ENCODE measurements at regions not wholly inside any gene's neighbourhood (a gene's known extent, or its start where the extent isn't known, plus 50 kb on each side); places are given as distances from the start of the nearest gene placed in this dataset.

GRCh38 chr2:59888015-59888414 lies 665.4 kb downstream of the BCL11A start:
- no peak for DNase-seq
- TF ChIP-seq POLR2A (IDR thresholded peaks at IDR 0.05; ENCODE audit: low read length) (no peak), GATA1 (IDR thresholded peaks at IDR 0.05; ENCODE audit: low read depth, low read length) (no peak)

GRCh38 chr2:59887366-59887765 lies 666.1 kb downstream of the BCL11A start:
- TF ChIP-seq GATA1 (IDR thresholded peaks at IDR 0.05; ENCODE audit: low read depth, low read length) (no peak), POLR2A (IDR thresholded peaks at IDR 0.05; ENCODE audit: low read length) (no peak)
- DNase-seq, result no peak

- DNase-seq, result no peak
- TF ChIP-seq POLR2A (IDR thresholded peaks at IDR 0.05; ENCODE audit: low read length) (no peak), GATA1 (IDR thresholded peaks at IDR 0.05; ENCODE audit: low read depth, low read length) (no peak)
Measured at GRCh38 chr2:59886759-59887158, 666.7 kb downstream of the BCL11A start.

GRCh38 chr2:59885541-59885940 lies 667.9 kb downstream of the BCL11A start:
- DNase-seq, result no peak
- no peak for TF ChIP-seq POLR2A (IDR thresholded peaks at IDR 0.05; ENCODE audit: low read length)
- no peak for TF ChIP-seq GATA1 (IDR thresholded peaks at IDR 0.05; ENCODE audit: low read depth, low read length)

GRCh38 chr2:59884166-59884565 lies 669.3 kb downstream of the BCL11A start:
- DNase-seq, result no peak
- no peak for TF ChIP-seq POLR2A (IDR thresholded peaks at IDR 0.05; ENCODE audit: low read length)
- no peak for TF ChIP-seq GATA1 (IDR thresholded peaks at IDR 0.05; ENCODE audit: low read depth, low read length)

- DNase-seq, result no peak
- TF ChIP-seq GATA1 (IDR thresholded peaks at IDR 0.05; ENCODE audit: low read depth, low read length) (no peak), POLR2A (IDR thresholded peaks at IDR 0.05; ENCODE audit: low read length) (no peak)
Measured at GRCh38 chr2:59882822-59883221, 670.6 kb downstream of the BCL11A start.

- no peak for TF ChIP-seq GATA1 (IDR thresholded peaks at IDR 0.05; ENCODE audit: low read depth, low read length)
- no peak for TF ChIP-seq POLR2A (IDR thresholded peaks at IDR 0.05; ENCODE audit: low read length)
- DNase-seq, result no peak
Measured at GRCh38 chr2:59882279-59882678, 671.2 kb downstream of the BCL11A start.

GRCh38 chr2:59881218-59881617 lies 672.2 kb downstream of the BCL11A start:
- TF ChIP-seq GATA1 (IDR thresholded peaks at IDR 0.05; ENCODE audit: low read depth, low read length), result no peak
- no peak for TF ChIP-seq POLR2A (IDR thresholded peaks at IDR 0.05; ENCODE audit: low read length)
- no peak for DNase-seq

GRCh38 chr2:59879700-59880131 lies 673.7 kb downstream of the BCL11A start:
- no peak for DNase-seq
- TF ChIP-seq GATA1 (IDR thresholded peaks at IDR 0.05; ENCODE audit: low read depth, low read length) (no peak), POLR2A (IDR thresholded peaks at IDR 0.05; ENCODE audit: low read length) (no peak)

GRCh38 chr2:59875836-59876235 lies 677.6 kb downstream of the BCL11A start:
- no peak for DNase-seq
- TF ChIP-seq GATA1 (IDR thresholded peaks at IDR 0.05; ENCODE audit: low read depth, low read length) (no peak), POLR2A (IDR thresholded peaks at IDR 0.05; ENCODE audit: low read length) (no peak)

GRCh38 chr2:59874971-59875755 lies 678.3 kb downstream of the BCL11A start:
- TF ChIP-seq POLR2A (IDR thresholded peaks at IDR 0.05; ENCODE audit: low read length) (no peak), GATA1 (IDR thresholded peaks at IDR 0.05; ENCODE audit: low read depth, low read length) (no peak)
- DNase-seq, result no peak

GRCh38 chr2:59874361-59874760 lies 679.1 kb downstream of the BCL11A start:
- TF ChIP-seq GATA1 (IDR thresholded peaks at IDR 0.05; ENCODE audit: low read depth, low read length) (no peak), POLR2A (IDR thresholded peaks at IDR 0.05; ENCODE audit: low read length) (no peak)
- DNase-seq, result no peak

GRCh38 chr2:59871830-59872229 lies 681.6 kb downstream of the BCL11A start:
- DNase-seq, result no peak
- TF ChIP-seq GATA1 (IDR thresholded peaks at IDR 0.05; ENCODE audit: low read depth, low read length), result no peak
- no peak for TF ChIP-seq POLR2A (IDR thresholded peaks at IDR 0.05; ENCODE audit: low read length)

GRCh38 chr2:59868981-59869380 lies 684.5 kb downstream of the BCL11A start:
- no peak for DNase-seq

GRCh38 chr2:59866436-59866835 lies 687.0 kb downstream of the BCL11A start:
- DNase-seq, result no peak
- no peak for TF ChIP-seq POLR2A (IDR thresholded peaks at IDR 0.05; ENCODE audit: low read length)

More at GRCh38 chr2:59868981-59869380, 684.5 kb downstream of the BCL11A start:
- TF ChIP-seq GATA1 (IDR thresholded peaks at IDR 0.05; ENCODE audit: low read depth, low read length), result no peak
- TF ChIP-seq POLR2A (IDR thresholded peaks at IDR 0.05; ENCODE audit: low read length), result no peak
